IgD-negative memory B cell (primary cell): ENCODE measurements at regions not wholly inside any gene's neighbourhood (a gene's known extent, or its start where the extent isn't known, plus 50 kb on each side); places are given as distances from the start of the nearest gene placed in this dataset.

Source experiments
- H3K27ac Mint-ChIP-seq, 3 donors: one replicate each; pipeline ENCODE4 v1.8.0; 2020 to 2022; ENCODE audit warnings: mild to moderate bottlenecking in 3 of 3, mixed read lengths in 3 of 3, moderate library complexity in 1 of 3
- H3K27me3 Mint-ChIP-seq: one replicate; pipeline ENCODE4 v1.8.0; 2021; ENCODE audit warnings: mixed read lengths
- H3K36me3 Mint-ChIP-seq: one replicate; pipeline ENCODE4 v1.8.0; 2020; ENCODE audit warnings: mild to moderate bottlenecking, mixed read lengths
- H3K4me1 Mint-ChIP-seq, 3 donors: one replicate each; pipeline ENCODE4 v1.8.0; 2020 to 2022; ENCODE audit warnings: mixed read lengths in 3 of 3, mild to moderate bottlenecking in 1 of 3
- H3K4me3 Mint-ChIP-seq, 4 donors: one replicate each; pipeline ENCODE4 v1.8.0; 2020 to 2022; ENCODE audit warnings: mild to moderate bottlenecking in 4 of 4, mixed read lengths in 4 of 4, moderate library complexity in 3 of 4
- H3K9me3 Mint-ChIP-seq, 3 donors: one replicate each; pipeline ENCODE4 v1.8.0; 2020 to 2021; ENCODE audit warnings: mixed read lengths in 3 of 3, mild to moderate bottlenecking in 1 of 3

GRCh38 chr13:73850104-73850873, 283.9 kb downstream of the KLF12 start:
- H3K4me1 Mint-ChIP-seq: peaks cover 24 to 44% (median 32%) of the 10 kb centered on the region in 3 donors
- H3K9me3 Mint-ChIP-seq: no peaks in the 10 kb centered on the region
- no peaks in the 10 kb centered on the region for H3K27me3 Mint-ChIP-seq
- H3K4me3 Mint-ChIP-seq: no peak overlapping the region
- H3K27ac Mint-ChIP-seq: peak overlapping the region in 1 of 3 donors; percentile 4
- H3K36me3 Mint-ChIP-seq: peaks cover 5% of the 10 kb centered on the region

- Mint-ChIP-seq H3K36me3 (peaks cover 9% of the 10 kb centered on the region), H3K4me1 (peaks cover 27 to 39% (median 32%) of the 10 kb centered on the region in 3 donors), H3K27me3 (no peaks in the 10 kb centered on the region), H3K9me3 (no peaks in the 10 kb centered on the region), H3K4me3 (peak overlapping the region in 2 of 4 donors; percentile 19 to 37), H3K27ac (peak overlapping the region in 2 of 3 donors; percentile 24 to 36)
Measured at GRCh38 chr13:73849292-73849691, 284.9 kb downstream of the KLF12 start.

GRCh38 chr13:73844986-73845385, 289.2 kb downstream of the KLF12 start:
- Mint-ChIP-seq H3K4me1 (peaks cover 15 to 32% (median 22%) of the 10 kb centered on the region in 3 donors), H3K4me3 (no peak overlapping the region), H3K36me3 (peaks cover 4% of the 10 kb centered on the region), H3K27me3 (no peaks in the 10 kb centered on the region), H3K9me3 (no peaks in the 10 kb centered on the region), H3K27ac (no peak overlapping the region)

GRCh38 chr13:73842626-73843025, 291.6 kb downstream of the KLF12 start:
- Mint-ChIP-seq H3K4me1 (peaks cover 14 to 32% (median 25%) of the 10 kb centered on the region in 3 donors), H3K27ac (peak overlapping the region in 1 of 3 donors; percentile 40), H3K27me3 (no peaks in the 10 kb centered on the region), H3K9me3 (no peaks in the 10 kb centered on the region), H3K36me3 (peaks cover 4% of the 10 kb centered on the region), H3K4me3 (no peak overlapping the region)

DNA sequence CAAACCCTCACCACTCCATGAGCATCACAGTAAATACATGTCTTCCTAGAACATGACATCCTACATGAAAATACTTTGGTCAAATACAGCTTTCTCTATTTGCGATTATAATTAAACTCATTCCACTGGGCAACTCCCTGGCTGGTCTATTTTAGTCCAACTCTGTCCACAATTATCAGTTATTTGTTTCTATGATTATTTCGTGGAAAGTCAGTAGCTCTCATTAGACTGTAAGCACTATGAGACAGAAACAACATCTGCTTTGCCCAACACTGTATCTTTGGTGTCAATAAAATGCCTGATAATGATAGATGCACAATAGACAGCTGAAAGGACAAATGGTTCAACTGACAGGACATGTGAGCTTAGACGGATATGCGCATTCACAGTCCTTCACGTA, 292.0 kb downstream of the KLF12 start:
- no peaks in the 10 kb centered on the region for H3K27me3 Mint-ChIP-seq
- peak overlapping the region in 1 of 3 donors; percentile 40 for H3K27ac Mint-ChIP-seq
- H3K36me3 Mint-ChIP-seq: peaks cover 4% of the 10 kb centered on the region
- no peaks in the 10 kb centered on the region for H3K9me3 Mint-ChIP-seq
- H3K4me3 Mint-ChIP-seq: no peak overlapping the region
- peaks cover 17 to 35% (median 28%) of the 10 kb centered on the region in 3 donors for H3K4me1 Mint-ChIP-seq

DNA sequence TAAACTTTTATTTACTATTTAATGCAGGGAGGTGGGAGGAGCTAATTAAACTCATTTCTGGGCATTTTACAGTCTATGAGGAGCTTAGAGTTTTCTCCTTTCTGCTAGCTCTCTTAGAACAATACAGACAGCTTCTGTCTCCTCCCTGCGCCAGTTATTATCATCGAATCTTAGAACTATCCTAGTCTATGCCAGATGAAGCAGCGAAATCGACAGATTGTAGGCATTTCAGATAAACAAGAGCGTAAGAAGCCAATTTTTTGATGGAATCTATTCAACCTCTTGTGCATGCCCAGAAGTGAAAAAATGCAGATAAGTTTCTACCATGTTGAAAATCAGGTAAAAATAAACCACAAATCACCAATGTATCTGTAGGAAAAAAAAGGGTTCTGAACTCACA, 297.1 kb downstream of the KLF12 start:
- Mint-ChIP-seq H3K4me1 (peaks cover 28 to 40% (median 34%) of the 10 kb centered on the region in 3 donors), H3K27me3 (no peaks in the 10 kb centered on the region), H3K4me3 (no peak overlapping the region), H3K27ac (no peak overlapping the region), H3K36me3 (no peaks in the 10 kb centered on the region), H3K9me3 (no peaks in the 10 kb centered on the region)

GRCh38 chr13:73835138-73835721, 299.0 kb downstream of the KLF12 start:
- no peaks in the 10 kb centered on the region for H3K27me3 Mint-ChIP-seq
- no peaks in the 10 kb centered on the region for H3K9me3 Mint-ChIP-seq
- H3K4me3 Mint-ChIP-seq: no peak overlapping the region
- peaks cover 28 to 31% (median 29%) of the 10 kb centered on the region in 3 donors for H3K4me1 Mint-ChIP-seq
- no peak overlapping the region for H3K27ac Mint-ChIP-seq
- no peaks in the 10 kb centered on the region for H3K36me3 Mint-ChIP-seq

GRCh38 chr13:73833325-73834070, 300.7 kb downstream of the KLF12 start:
- Mint-ChIP-seq H3K9me3 (no peaks in the 10 kb centered on the region), H3K27me3 (no peaks in the 10 kb centered on the region), H3K36me3 (no peaks in the 10 kb centered on the region), H3K4me1 (peaks cover 21 to 22% (median 21%) of the 10 kb centered on the region in 3 donors), H3K27ac (peak overlapping the region in 1 of 3 donors; percentile 20), H3K4me3 (no peak overlapping the region)

- Mint-ChIP-seq H3K27me3 (no peaks in the 10 kb centered on the region), H3K36me3 (no peaks in the 10 kb centered on the region), H3K4me1 (peaks cover 20 to 21% (median 21%) of the 10 kb centered on the region in 3 donors), H3K4me3 (no peak overlapping the region), H3K27ac (no peak overlapping the region), H3K9me3 (no peaks in the 10 kb centered on the region)
Measured at GRCh38 chr13:73832825-73833224, 301.4 kb downstream of the KLF12 start.

DNA sequence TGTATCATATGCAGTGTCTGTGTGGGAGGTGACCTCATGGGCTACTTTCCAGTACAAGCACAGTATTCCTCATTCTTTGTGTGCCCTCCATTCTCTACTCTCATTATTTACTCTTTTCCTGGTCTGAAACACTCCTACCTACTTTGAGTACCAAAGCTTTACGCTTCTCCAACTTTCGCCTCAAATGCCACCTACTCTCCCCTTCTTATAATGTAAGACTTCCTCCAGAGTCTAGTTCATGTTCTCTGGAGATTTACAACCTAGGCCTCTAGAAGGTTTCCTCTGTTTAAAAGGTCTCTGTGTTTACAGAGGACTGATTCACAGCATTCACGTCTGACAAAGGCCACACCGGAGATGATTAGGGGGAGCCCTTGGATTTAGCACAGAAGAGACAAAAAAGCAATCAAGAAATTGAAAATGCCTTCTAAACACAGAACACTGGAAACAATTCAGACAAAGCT, 302.0 kb downstream of the KLF12 start:
- peak overlapping the region in 1 of 3 donors; percentile 90 for H3K27ac Mint-ChIP-seq
- no peaks in the 10 kb centered on the region for H3K9me3 Mint-ChIP-seq
- H3K4me1 Mint-ChIP-seq: peaks cover 16% of the 10 kb centered on the region in 3 donors
- H3K36me3 Mint-ChIP-seq: no peaks in the 10 kb centered on the region
- H3K27me3 Mint-ChIP-seq: no peaks in the 10 kb centered on the region
- H3K4me3 Mint-ChIP-seq: no peak overlapping the region

DNA sequence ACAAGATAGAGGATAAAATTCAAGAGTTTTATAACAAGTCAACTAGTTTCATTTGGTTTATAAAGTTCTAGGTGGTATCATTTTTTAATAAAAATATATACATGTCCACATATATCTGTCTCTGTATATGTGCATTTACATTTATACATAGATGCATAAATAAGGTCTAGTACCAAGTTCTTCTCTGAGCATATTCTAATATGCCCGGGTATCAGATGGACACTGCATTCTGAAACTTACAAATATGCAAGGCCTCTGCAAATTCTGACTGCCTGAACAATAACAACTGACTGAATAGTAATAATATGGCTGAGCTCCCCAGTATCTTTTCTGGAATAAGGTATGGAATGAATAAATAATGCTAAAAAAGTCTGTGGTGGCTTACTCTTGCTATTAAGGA, 304.8 kb downstream of the KLF12 start:
- Mint-ChIP-seq H3K4me1 (peaks cover 10 to 20% (median 12%) of the 10 kb centered on the region in 3 donors), H3K27me3 (no peaks in the 10 kb centered on the region), H3K9me3 (no peaks in the 10 kb centered on the region), H3K27ac (no peak overlapping the region), H3K4me3 (no peak overlapping the region), H3K36me3 (no peaks in the 10 kb centered on the region)

- Mint-ChIP-seq H3K4me1 (peaks cover 12 to 25% (median 13%) of the 10 kb centered on the region in 3 donors), H3K9me3 (no peaks in the 10 kb centered on the region), H3K27me3 (no peaks in the 10 kb centered on the region), H3K36me3 (no peaks in the 10 kb centered on the region), H3K4me3 (no peak overlapping the region), H3K27ac (no peak overlapping the region)
Measured at GRCh38 chr13:73828811-73829210, 305.4 kb downstream of the KLF12 start.

- Mint-ChIP-seq H3K4me1 (peaks cover 9 to 26% (median 14%) of the 10 kb centered on the region in 3 donors), H3K4me3 (no peak overlapping the region), H3K9me3 (no peaks in the 10 kb centered on the region), H3K36me3 (no peaks in the 10 kb centered on the region), H3K27me3 (no peaks in the 10 kb centered on the region), H3K27ac (no peak overlapping the region)
Measured at GRCh38 chr13:73827434-73827833, 306.8 kb downstream of the KLF12 start.

- Mint-ChIP-seq H3K4me3 (no peak overlapping the region), H3K27ac (no peak overlapping the region), H3K27me3 (no peaks in the 10 kb centered on the region), H3K36me3 (no peaks in the 10 kb centered on the region), H3K4me1 (peaks cover 24 to 39% (median 28%) of the 10 kb centered on the region in 3 donors), H3K9me3 (no peaks in the 10 kb centered on the region)
Measured at GRCh38 chr13:73825143-73825542, 309.1 kb downstream of the KLF12 start.
